SK-N-SH (cell line): ENCODE measurements at regions not wholly inside any gene's neighbourhood (a gene's known extent, or its start where the extent isn't known, plus 50 kb on each side); places are given as distances from the start of the nearest gene placed in this dataset.

Experiments used
- CTCF ChIA-PET: fragments of 300-600, 350-600 bp; formaldehyde crosslinking; extraction: SDS; loops from one replicate; lab custom pipeline; 2021; lab: Yijun Ruan, JAX
- POLR2A ChIA-PET: fragments of 350-600 bp; sonication (Branson Sonifier 250); formaldehyde crosslinking; extraction: SDS; loops from one replicate; lab custom pipeline; 2020; ENCODE audit warnings: antibody characterized with exemption, inconsistent platforms; lab: Yijun Ruan, JAX
- DNase-seq: peaks from one replicate; pipeline ENCODE4 v3.0.0; 2012
- H2AFZ ChIP-seq: fragments of 200-600 bp; sonication (generic); 2 replicates; pipeline ENCODE4 v1.8.1; 2016; ENCODE audit warnings: antibody characterized with exemption, mild to moderate bottlenecking, low read depth
- H3F3A ChIP-seq: fragments of 200-600 bp; sonication (generic); replicated peaks from 2 replicates; pipeline ENCODE3; 2016; ENCODE audit warnings: antibody characterized with exemption, mild to moderate bottlenecking; ENCODE audit not compliant: insufficient read depth
- H3K27ac ChIP-seq, 2 experiments: fragments of 200-500 bp in 1 of 2; fragments of 200-600 bp in 1 of 2; sonication (Bioruptor generic) in 1 of 2; sonication (generic), shearing (Covaris generic) in 1 of 2; 2 replicates each; pipeline versions ENCODE4 v1.5.1 to v1.6.1; 2014 to 2016; ENCODE audit warnings: low read depth in 2 of 2, inconsistent platforms in 1 of 2, low read length in 1 of 2, mild to moderate bottlenecking in 1 of 2, mixed read lengths in 1 of 2
- H3K27me3 ChIP-seq: fragments of 200-600 bp; sonication (generic), shearing (Covaris generic); 2 replicates; pipeline ENCODE4 v1.6.1; 2016; ENCODE audit warnings: mixed run types; ENCODE audit not compliant: insufficient read depth
- H3K36me3 ChIP-seq, 2 experiments: fragments of 200-500 bp in 1 of 2; fragments of 200-600 bp in 1 of 2; sonication (Bioruptor generic) in 1 of 2; sonication (generic) in 1 of 2; replicated peaks in 1 of 2; 2 replicates each; pipeline versions ENCODE3 to v1.5.1; 2014 to 2016; ENCODE audit warnings: low read length in 1 of 2, mild to moderate bottlenecking in 1 of 2; ENCODE audit not compliant: insufficient read depth in 2 of 2, control insufficient read depth in 1 of 2
- H3K4me1 ChIP-seq, 2 experiments: fragments of 200-500 bp in 1 of 2; fragments of 200-600 bp in 1 of 2; sonication (Bioruptor generic) in 1 of 2; sonication (generic), shearing (Covaris generic) in 1 of 2; 2 replicates each; pipeline versions ENCODE4 v1.5.1 to v1.6.1; 2014 to 2016; ENCODE audit warnings: low read depth in 1 of 2, low read length in 1 of 2, mixed run types in 1 of 2; ENCODE audit not compliant: insufficient read depth in 2 of 2, control insufficient read depth in 1 of 2
- H3K4me2 ChIP-seq: fragments of 200-600 bp; sonication (generic), shearing (Covaris generic); 2 replicates; pipeline ENCODE4 v1.6.1; 2017; ENCODE audit warnings: mixed run types
- H3K4me3 ChIP-seq, 2 experiments: fragments of 200-500 bp in 1 of 2; fragments of 200-600 bp in 1 of 2; sonication (Bioruptor generic) in 1 of 2; sonication (generic), shearing (Covaris generic) in 1 of 2; 2 replicates each; pipeline versions ENCODE4 v1.5.1 to v1.8.1; 2014 to 2016; ENCODE audit warnings: low read depth in 2 of 2, inconsistent platforms in 1 of 2, low read length in 1 of 2, mild to moderate bottlenecking in 1 of 2, mixed read lengths in 1 of 2, moderate library complexity in 1 of 2
- H3K79me2 ChIP-seq: fragments of 200-600 bp; sonication (generic); 2 replicates; pipeline ENCODE4 v1.8.1; 2017; ENCODE audit warnings: mild to moderate bottlenecking; ENCODE audit not compliant: insufficient read depth
- H3K9ac ChIP-seq: fragments of 200-600 bp; sonication (generic); 2 replicates; pipeline ENCODE4 v1.6.1; 2017; ENCODE audit warnings: mixed run types
- H3K9me2 ChIP-seq: fragments of 200-600 bp; sonication (generic); 2 replicates; pipeline ENCODE4 v1.6.1; 2017; ENCODE audit warnings: mixed run types
- H3K9me3 ChIP-seq: fragments of 200-600 bp; sonication (generic); 2 replicates; pipeline ENCODE4 v1.6.1; 2017; ENCODE audit warnings: mixed run types, mild to moderate bottlenecking, moderate library complexity
- H4K20me1 ChIP-seq: fragments of 200-600 bp; sonication (generic); 2 replicates; pipeline ENCODE4 v1.6.1; 2017; ENCODE audit warnings: mild to moderate bottlenecking, mixed run types; ENCODE audit not compliant: insufficient read depth
- EP300 ChIP-seq, 2 experiments: IDR thresholded peaks; 2 replicates each; pipeline versions ENCODE4 v1.4.0 to v1.6.1; 2012; ENCODE audit warnings: borderline replicate concordance in 1 of 2, low read depth in 1 of 2, low read length in 1 of 2
- EZH2phosphoT487 ChIP-seq: fragments of 200-600 bp; sonication (generic); IDR thresholded peaks from 2 replicates; pipeline ENCODE4 v1.6.1; 2017; ENCODE audit warnings: low read depth, mixed run types, mild to moderate bottlenecking, antibody characterized with exemption, moderate library complexity, borderline replicate concordance
- FOSL2 ChIP-seq: IDR thresholded peaks from 2 replicates; pipeline ENCODE4 v1.4.0; 2012; ENCODE audit warnings: low read depth, mild to moderate bottlenecking, moderate library complexity, borderline replicate concordance
- FOXJ3 ChIP-seq: sonication (generic); formaldehyde crosslinking; IDR thresholded peaks from 2 replicates; pipeline ENCODE4 v1.5.1; 2020; ENCODE audit warnings: mild to moderate bottlenecking, missing genetic modification reagents
- FOXM1 ChIP-seq: IDR thresholded peaks from 2 replicates; pipeline ENCODE4 v1.4.0; 2012; ENCODE audit warnings: low read depth, mild to moderate bottlenecking
- GATA2 ChIP-seq: sonication (generic); formaldehyde crosslinking; IDR thresholded peaks from 2 replicates; pipeline ENCODE4 v1.5.0; 2020; ENCODE audit warnings: mild to moderate bottlenecking, missing genetic modification reagents
- MEF2A ChIP-seq: IDR thresholded peaks from 2 replicates; pipeline ENCODE4 v1.4.0; 2012; ENCODE audit warnings: low read depth, borderline replicate concordance
- MXI1 ChIP-seq: IDR thresholded peaks from 2 replicates; pipeline ENCODE4 v1.6.1; 2012; ENCODE audit warnings: mild to moderate bottlenecking, low read depth, low read length, improper control_type of control experiment
- RFX5 ChIP-seq: IDR thresholded peaks from 2 replicates; pipeline ENCODE4 v1.6.1; 2012; ENCODE audit warnings: mild to moderate bottlenecking, improper control_type of control experiment, low read length
- RXRA ChIP-seq: IDR thresholded peaks from 2 replicates; pipeline ENCODE4 v1.4.0; 2012; ENCODE audit warnings: low read depth, mild to moderate bottlenecking, borderline replicate concordance
- SIN3A ChIP-seq: IDR thresholded peaks from 2 replicates; pipeline ENCODE4 v1.6.1; 2012; ENCODE audit warnings: low read depth, mild to moderate bottlenecking, low read length, moderate library complexity, borderline replicate concordance
- SMC3 ChIP-seq: IDR thresholded peaks from 2 replicates; pipeline ENCODE4 v1.6.1; 2012; ENCODE audit warnings: low read depth, low read length, improper control_type of control experiment
- YY1 ChIP-seq: IDR thresholded peaks from 2 replicates; pipeline ENCODE4 v1.4.0; 2012; ENCODE audit warnings: low read depth, mild to moderate bottlenecking
- WGBS: methylation state at CpG from one replicate; pipeline ENCODE4 v1.1.6; 2017; ENCODE audit warnings: low lambda C conversion rate; 5-methylcytosine and 5-hydroxymethylcytosine counted together
- TF ChIP-seq, protein P1 (sequence below): fragments of 150-350 bp; IDR thresholded peaks from 2 replicates; pipeline ENCODE4 v1.6.1; 2016; ENCODE audit warnings: mild to moderate bottlenecking, low read depth, low read length
- TF ChIP-seq, protein P2 (sequence below): IDR thresholded peaks from 2 replicates; pipeline ENCODE4 v1.6.1; 2012; ENCODE audit warnings: mild to moderate bottlenecking, low read depth, low read length, moderate library complexity
- TF ChIP-seq, protein P3 (sequence below): fragments of 150-350 bp; IDR thresholded peaks from 2 replicates; pipeline ENCODE4 v1.6.1; 2017; ENCODE audit warnings: antibody characterized with exemption, low read length, low read depth, borderline replicate concordance
- TF ChIP-seq, protein P4 (sequence below): IDR thresholded peaks from 2 replicates; pipeline ENCODE4 v1.4.0; 2012; ENCODE audit warnings: low read depth, borderline replicate concordance

DNA sequence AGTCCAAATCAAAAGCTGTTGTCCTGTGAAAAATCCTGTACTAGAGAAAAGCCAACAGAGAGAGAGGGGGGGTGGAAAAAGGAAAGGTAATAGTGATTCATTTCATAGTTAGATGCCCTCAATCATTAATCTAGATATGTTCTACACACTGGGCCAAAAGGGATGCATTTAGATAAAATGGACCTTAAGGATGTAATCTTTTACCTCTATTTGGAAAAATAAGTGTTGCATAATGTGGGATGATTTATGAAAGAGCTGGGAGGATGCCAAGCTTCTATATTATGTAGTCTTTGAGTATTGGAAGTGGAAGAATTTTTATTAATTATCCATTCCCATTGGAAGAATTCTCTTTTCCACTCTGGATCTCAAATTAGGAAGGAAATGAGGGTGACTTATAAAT is 480.5 kb upstream of the ZEB2 start (continued):
- TF ChIP-seq MEF2A (no peak), RFX5 (no peak), SIN3A (no peak), FOXM1 (no peak)
- TF ChIP-seq, protein P1, sequence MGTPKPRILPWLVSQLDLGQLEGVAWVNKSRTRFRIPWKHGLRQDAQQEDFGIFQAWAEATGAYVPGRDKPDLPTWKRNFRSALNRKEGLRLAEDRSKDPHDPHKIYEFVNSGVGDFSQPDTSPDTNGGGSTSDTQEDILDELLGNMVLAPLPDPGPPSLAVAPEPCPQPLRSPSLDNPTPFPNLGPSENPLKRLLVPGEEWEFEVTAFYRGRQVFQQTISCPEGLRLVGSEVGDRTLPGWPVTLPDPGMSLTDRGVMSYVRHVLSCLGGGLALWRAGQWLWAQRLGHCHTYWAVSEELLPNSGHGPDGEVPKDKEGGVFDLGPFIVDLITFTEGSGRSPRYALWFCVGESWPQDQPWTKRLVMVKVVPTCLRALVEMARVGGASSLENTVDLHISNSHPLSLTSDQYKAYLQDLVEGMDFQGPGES, result no peak

DNA sequence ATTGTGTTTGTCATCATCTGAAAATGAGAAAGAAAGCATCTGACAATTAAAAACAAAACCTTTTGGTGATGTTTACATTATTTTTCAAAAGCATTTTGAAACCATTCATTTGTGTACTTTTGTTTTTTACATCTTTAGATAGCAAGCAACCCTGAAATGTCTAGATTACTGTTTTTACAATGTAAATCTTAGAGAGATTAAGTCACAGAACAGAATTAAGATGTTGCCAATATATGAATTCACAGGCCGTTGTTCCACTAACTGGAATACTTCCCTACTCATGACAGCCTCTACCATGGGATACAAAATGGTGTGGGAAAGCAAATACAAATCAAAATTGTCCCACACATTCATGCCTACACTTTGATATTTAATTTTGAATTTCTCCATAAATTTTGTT is 480.0 kb upstream of the ZEB2 start:
- CTCF ChIA-PET, result no interaction called here
- Histone ChIP-seq H3K9me3 (no peaks in the 10 kb centered on the region), H3F3A (peaks cover 13% of the 10 kb centered on the region), H3K4me1 (peaks cover 4 to 7% of the 10 kb centered on the region in 2 experiments; a peak in 2 of 4 replicates), H3K27me3 (no peaks in the 10 kb centered on the region), H3K79me2 (no peaks in the 10 kb centered on the region), H3K9ac (no peak overlapping the region), H3K27ac (peak overlapping the region in 1 of 2 experiments; percentile 6; a peak in 1 of 4 replicates), H3K4me3 (no peak overlapping the region), H3K9me2 (no peaks in the 10 kb centered on the region), H3K4me2 (no peak overlapping the region), H4K20me1 (no peaks in the 10 kb centered on the region), H2AFZ (no peak overlapping the region; the same call in 1 of the 2 replicates), H3K36me3 (no peaks in the 10 kb centered on the region)
- DNase-seq, result no peak
- TF ChIP-seq FOXJ3 (CRISPR knock-in tag) (no peak), RXRA (no peak), FOSL2 (no peak), GATA2 (no peak), SMC3 (no peak), MXI1 (no peak), EZH2phosphoT487 (no peak), EP300 (IDR thresholded peaks at IDR 0.05; ENCODE audit: borderline replicate concordance in 1 of 2, low read depth in 1 of 2, low read length in 1 of 2) (no peak), YY1 (no peak), MEF2A (no peak)
- TF ChIP-seq, protein P2, sequence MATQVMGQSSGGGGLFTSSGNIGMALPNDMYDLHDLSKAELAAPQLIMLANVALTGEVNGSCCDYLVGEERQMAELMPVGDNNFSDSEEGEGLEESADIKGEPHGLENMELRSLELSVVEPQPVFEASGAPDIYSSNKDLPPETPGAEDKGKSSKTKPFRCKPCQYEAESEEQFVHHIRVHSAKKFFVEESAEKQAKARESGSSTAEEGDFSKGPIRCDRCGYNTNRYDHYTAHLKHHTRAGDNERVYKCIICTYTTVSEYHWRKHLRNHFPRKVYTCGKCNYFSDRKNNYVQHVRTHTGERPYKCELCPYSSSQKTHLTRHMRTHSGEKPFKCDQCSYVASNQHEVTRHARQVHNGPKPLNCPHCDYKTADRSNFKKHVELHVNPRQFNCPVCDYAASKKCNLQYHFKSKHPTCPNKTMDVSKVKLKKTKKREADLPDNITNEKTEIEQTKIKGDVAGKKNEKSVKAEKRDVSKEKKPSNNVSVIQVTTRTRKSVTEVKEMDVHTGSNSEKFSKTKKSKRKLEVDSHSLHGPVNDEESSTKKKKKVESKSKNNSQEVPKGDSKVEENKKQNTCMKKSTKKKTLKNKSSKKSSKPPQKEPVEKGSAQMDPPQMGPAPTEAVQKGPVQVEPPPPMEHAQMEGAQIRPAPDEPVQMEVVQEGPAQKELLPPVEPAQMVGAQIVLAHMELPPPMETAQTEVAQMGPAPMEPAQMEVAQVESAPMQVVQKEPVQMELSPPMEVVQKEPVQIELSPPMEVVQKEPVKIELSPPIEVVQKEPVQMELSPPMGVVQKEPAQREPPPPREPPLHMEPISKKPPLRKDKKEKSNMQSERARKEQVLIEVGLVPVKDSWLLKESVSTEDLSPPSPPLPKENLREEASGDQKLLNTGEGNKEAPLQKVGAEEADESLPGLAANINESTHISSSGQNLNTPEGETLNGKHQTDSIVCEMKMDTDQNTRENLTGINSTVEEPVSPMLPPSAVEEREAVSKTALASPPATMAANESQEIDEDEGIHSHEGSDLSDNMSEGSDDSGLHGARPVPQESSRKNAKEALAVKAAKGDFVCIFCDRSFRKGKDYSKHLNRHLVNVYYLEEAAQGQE, result no peak
- TF ChIP-seq, protein P3, sequence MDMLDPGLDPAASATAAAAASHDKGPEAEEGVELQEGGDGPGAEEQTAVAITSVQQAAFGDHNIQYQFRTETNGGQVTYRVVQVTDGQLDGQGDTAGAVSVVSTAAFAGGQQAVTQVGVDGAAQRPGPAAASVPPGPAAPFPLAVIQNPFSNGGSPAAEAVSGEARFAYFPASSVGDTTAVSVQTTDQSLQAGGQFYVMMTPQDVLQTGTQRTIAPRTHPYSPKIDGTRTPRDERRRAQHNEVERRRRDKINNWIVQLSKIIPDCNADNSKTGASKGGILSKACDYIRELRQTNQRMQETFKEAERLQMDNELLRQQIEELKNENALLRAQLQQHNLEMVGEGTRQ, result no peak
- TF ChIP-seq, protein P4, sequence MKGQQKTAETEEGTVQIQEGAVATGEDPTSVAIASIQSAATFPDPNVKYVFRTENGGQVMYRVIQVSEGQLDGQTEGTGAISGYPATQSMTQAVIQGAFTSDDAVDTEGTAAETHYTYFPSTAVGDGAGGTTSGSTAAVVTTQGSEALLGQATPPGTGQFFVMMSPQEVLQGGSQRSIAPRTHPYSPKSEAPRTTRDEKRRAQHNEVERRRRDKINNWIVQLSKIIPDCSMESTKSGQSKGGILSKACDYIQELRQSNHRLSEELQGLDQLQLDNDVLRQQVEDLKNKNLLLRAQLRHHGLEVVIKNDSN, result no peak
- WGBS, result 91% methylated on average over 1 of the region's 1 CpG
- POLR2A ChIA-PET, result no interaction called here
